WTC11 (cell line): ENCODE measurements at regions not wholly inside any gene's neighbourhood (a gene's known extent, or its start where the extent isn't known, plus 50 kb on each side); places are given as distances from the start of the nearest gene placed in this dataset.

ENCODE experiments used
- CTCF ChIP-seq: fragments of 200-600 bp; IDR thresholded peaks from 2 replicates; pipeline ENCODE4 v1.8.0; 2022; ENCODE audit warnings: antibody characterized with exemption
- FOXK1 ChIP-seq: sonication (generic); formaldehyde crosslinking; IDR thresholded peaks from 2 replicates; pipeline ENCODE4 v1.8.0; 2022; ENCODE audit warnings: mild to moderate bottlenecking, moderate library complexity, missing genetic modification reagents
- HMGXB4 ChIP-seq: sonication (generic); formaldehyde crosslinking; IDR thresholded peaks from 2 replicates; pipeline ENCODE4 v1.8.1; 2023; ENCODE audit warnings: mild to moderate bottlenecking, moderate library complexity, missing genetic modification reagents
- IRF2 ChIP-seq: sonication (generic); formaldehyde crosslinking; IDR thresholded peaks from 2 replicates; pipeline ENCODE4 v1.8.0; 2022; ENCODE audit warnings: low read depth, missing genetic modification reagents, borderline replicate concordance
- MAX ChIP-seq: sonication (generic); formaldehyde crosslinking; IDR thresholded peaks from 2 replicates; pipeline ENCODE4 v1.8.0; 2022; ENCODE audit warnings: mild to moderate bottlenecking, missing genetic modification reagents
- STAT6 ChIP-seq: sonication (generic); formaldehyde crosslinking; conservative IDR thresholded peaks from 2 replicates; pipeline ENCODE4 v1.8.1; 2023; ENCODE audit warnings: mild to moderate bottlenecking, low read depth, missing genetic modification reagents, moderate library complexity
- ZBTB21 ChIP-seq: sonication (generic); formaldehyde crosslinking; IDR thresholded peaks from 2 replicates; pipeline ENCODE4 v1.8.1; 2023; ENCODE audit warnings: mild to moderate bottlenecking, missing genetic modification reagents, borderline replicate concordance
- ZNF219 ChIP-seq: sonication (generic); formaldehyde crosslinking; IDR thresholded peaks from 2 replicates; pipeline ENCODE4 v1.8.0; 2023; ENCODE audit warnings: missing genetic modification reagents, mild to moderate bottlenecking, borderline replicate concordance
- ZNF416 ChIP-seq: fragments of 250-450 bp; sonication (Bioruptor Pico); IDR thresholded peaks from 2 replicates; pipeline ENCODE4 v1.9.0; 2021; ENCODE audit warnings: mild to moderate bottlenecking, inconsistent platforms

DNA sequence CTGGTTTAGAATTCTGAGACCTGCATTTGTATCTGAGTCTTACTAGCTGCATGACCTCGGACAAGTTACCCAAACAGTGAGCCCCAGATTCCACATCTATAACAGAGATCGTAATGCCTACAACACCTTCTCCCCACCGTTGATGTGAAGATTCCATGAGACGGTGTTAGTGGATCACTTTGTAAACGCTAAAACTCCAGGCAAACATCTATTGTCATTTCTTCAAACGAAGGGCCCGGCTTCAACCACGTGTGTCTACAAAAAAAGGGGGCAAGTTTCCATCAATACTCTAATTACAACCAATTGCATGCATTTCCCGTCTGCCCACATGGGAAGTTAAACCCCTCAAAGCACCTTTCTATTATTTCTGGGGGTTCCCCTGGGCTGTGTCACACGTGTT, 99.1 kb upstream of the ENPP6 start:
- TF ChIP-seq CTCF = no peak
- no peak for TF ChIP-seq FOXK1
- no peak for TF ChIP-seq HMGXB4 (CRISPR knock-in tag)
- no peak for TF ChIP-seq IRF2 (CRISPR knock-in tag)
- no peak for TF ChIP-seq ZNF219
- no peak for TF ChIP-seq ZBTB21 (CRISPR knock-in tag)
- TF ChIP-seq STAT6 (CRISPR knock-in tag) = no peak
- TF ChIP-seq ZNF416 (CRISPR knock-in tag) = no peak
- no peak for TF ChIP-seq MAX
